ENCODE measurements at regions not wholly inside any gene's neighbourhood (a gene's known extent, or its start where the extent isn't known, plus 50 kb on each side); places are given as distances from the start of the nearest gene placed in this dataset.
A peak's percentile ranks its signal among the peaks of the same experiment; 100 is the strongest.

- peak; percentile 89 for TF ChIP-seq REST (IDR thresholded peaks at IDR 0.05; ENCODE audit: borderline replicate concordance)
- no peak for TF ChIP-seq REST (CRISPR knock-in tag; IDR thresholded peaks at IDR 0.05; ENCODE audit: low read depth)
- peak; percentile 19; the same call in 1 of the 2 replicates for TF ChIP-seq L3MBTL2 (IDR thresholded peaks at IDR 0.05)
- 0 out of 2 replicates have a peak, but pooled peaks have one; percentile 24 for TF ChIP-seq TEAD4 (IDR thresholded peaks at IDR 0.05; ENCODE audit: low read length)
- TF ChIP-seq TEAD4 (CRISPR knock-in tag; IDR thresholded peaks at IDR 0.05; ENCODE audit: borderline replicate concordance) = no peak
- no peak for TF ChIP-seq ZBTB11 (CRISPR knock-in tag; IDR thresholded peaks at IDR 0.05)
- no peak for TF ChIP-seq PPARD (CRISPR knock-in tag; IDR thresholded peaks at IDR 0.05)
- peak in 1 of 2 experiments; percentile 63; a peak in 1 of 4 replicates for TF ChIP-seq ARNT (IDR thresholded peaks at IDR 0.05)
- TF ChIP-seq KDM1A (IDR thresholded peaks at IDR 0.05) = peak; percentile 72 to 94
- TF ChIP-seq SIN3B (IDR thresholded peaks at IDR 0.05; ENCODE audit: low read depth) = 0 out of 2 replicates have a peak, but pooled peaks have one; percentile 10
- TF ChIP-seq PML (IDR thresholded peaks at IDR 0.05; ENCODE audit: low read length) = no peak
- TF ChIP-seq ZFX (CRISPR knock-in tag; IDR thresholded peaks at IDR 0.05) = peak; percentile 71
- peak; percentile 41; the same call in 1 of the 2 replicates for TF ChIP-seq E2F1 (CRISPR knock-in tag; IDR thresholded peaks at IDR 0.05)
- peak; percentile 71 for TF ChIP-seq FOSL1 (tag; conservative IDR thresholded peaks at IDR 0.05)
- TF ChIP-seq HLTF (IDR thresholded peaks at IDR 0.05) = 0 out of 2 replicates have a peak, but pooled peaks have one; percentile 35
- TF ChIP-seq BCOR (IDR thresholded peaks at IDR 0.05) = peak; percentile 98
- no peak for TF ChIP-seq CHCHD3 (CRISPR knock-in tag; IDR thresholded peaks at IDR 0.05)
These were observed 140.1 kb downstream of the SMAD6 start (continued) for GRCh38 chr15:66841953-66842681.
